Neural progenitor cell (in vitro differentiated cells): ENCODE measurements at regions not wholly inside any gene's neighbourhood (a gene's known extent, or its start where the extent isn't known, plus 50 kb on each side); places are given as distances from the start of the nearest gene placed in this dataset.

Source experiments
- DNase-seq: peaks from one replicate; pipeline ENCODE4 v3.0.0-alpha.2; 2016; ENCODE audit warnings: low spot score
- H2AFZ ChIP-seq: fragments of 200-600 bp; sonication (generic); replicated peaks from 2 replicates; pipeline ENCODE4 v1.6.1; 2016; ENCODE audit warnings: antibody characterized with exemption
- H3F3A ChIP-seq: fragments of 200-600 bp; sonication (generic); 2 replicates; pipeline ENCODE4 v1.6.1; 2016; ENCODE audit warnings: antibody characterized with exemption, low read depth
- H3K27ac ChIP-seq: fragments of 200-600 bp; sonication (generic); 2 replicates; pipeline ENCODE4 v1.5.1; 2016; ENCODE audit warnings: mild to moderate bottlenecking
- H3K27me3 ChIP-seq: fragments of 200-600 bp; sonication (generic); 2 replicates; pipeline ENCODE4 v1.6.1; 2016; ENCODE audit warnings: mild to moderate bottlenecking, moderate library complexity
- H3K36me3 ChIP-seq: fragments of 200-600 bp; sonication (generic); 2 replicates; pipeline ENCODE4 v1.5.1; 2016
- H3K4me1 ChIP-seq: fragments of 200-600 bp; sonication (generic); 2 replicates; pipeline ENCODE4 v1.6.1; 2016; ENCODE audit warnings: mixed run types
- H3K4me2 ChIP-seq: fragments of 200-600 bp; sonication (generic); 2 replicates; pipeline ENCODE4 v1.6.1; 2016
- H3K4me3 ChIP-seq: fragments of 200-600 bp; sonication (generic); 2 replicates; pipeline ENCODE4 v1.5.1; 2016
- H3K79me2 ChIP-seq: fragments of 200-600 bp; sonication (generic); 2 replicates; pipeline ENCODE4 v1.6.1; 2016; ENCODE audit warnings: low read depth
- H3K9ac ChIP-seq: fragments of 200-600 bp; sonication (generic); 2 replicates; pipeline ENCODE4 v1.6.1; 2016
- H3K9me3 ChIP-seq: fragments of 200-600 bp; sonication (generic); 2 replicates; pipeline ENCODE4 v1.5.1; 2016; ENCODE audit warnings: low read depth
- H4K20me1 ChIP-seq: fragments of 200-600 bp; sonication (generic); 2 replicates; pipeline ENCODE4 v1.6.1; 2016; ENCODE audit warnings: low read depth
- H3K27ac Mint-ChIP-seq: 3 replicates; pipeline ENCODE4 v1.8.0; 2021; ENCODE audit warnings: mixed read lengths
- H3K27me3 Mint-ChIP-seq: 2 replicates; pipeline ENCODE4 v1.8.0; 2022; ENCODE audit warnings: low read depth, mild to moderate bottlenecking, inconsistent platforms, moderate library complexity, mixed read lengths; ENCODE audit not compliant: insufficient read depth
- H3K36me3 Mint-ChIP-seq: 3 replicates; pipeline ENCODE4 v1.8.0; 2021; ENCODE audit warnings: mixed read lengths
- H3K4me1 Mint-ChIP-seq: 3 replicates; pipeline ENCODE4 v1.8.0; 2021; ENCODE audit warnings: mixed read lengths
- H3K4me3 Mint-ChIP-seq: 3 replicates; pipeline ENCODE4 v1.8.0; 2021; ENCODE audit warnings: mild to moderate bottlenecking, moderate library complexity, mixed read lengths
- H3K9me3 Mint-ChIP-seq: 3 replicates; pipeline ENCODE4 v1.8.0; 2020; ENCODE audit warnings: mixed read lengths
- CTCF ChIP-seq: fragments of 200-600 bp; sonication (generic); IDR thresholded peaks from 2 replicates; pipeline ENCODE4 v1.5.1; 2017; ENCODE audit warnings: antibody characterized with exemption, mild to moderate bottlenecking
- EZH2 ChIP-seq: fragments of 200-600 bp; sonication (generic); IDR thresholded peaks from 2 replicates; pipeline ENCODE4 v1.6.1; 2017; ENCODE audit warnings: antibody characterized with exemption, mild to moderate bottlenecking, moderate library complexity
- EZH2phosphoT487 ChIP-seq: fragments of 200-600 bp; sonication (generic); IDR thresholded peaks from 2 replicates; pipeline ENCODE4 v1.6.1; 2017; ENCODE audit warnings: antibody characterized with exemption

GRCh38 chr2:106294182-106294581 is 100.1 kb upstream of the UXS1 start:
- Mint-ChIP-seq H3K27ac (no peak overlapping the region), H3K9me3 (peaks cover 3% of the 10 kb centered on the region), H3K27me3 (peaks cover 14% of the 10 kb centered on the region), H3K4me1 (peaks cover 5% of the 10 kb centered on the region), H3K4me3 (no peak overlapping the region), H3K36me3 (peaks cover 3% of the 10 kb centered on the region)
- H3K4me2 ChIP-seq = no peak overlapping the region
- no peaks in the 10 kb centered on the region for H3K27me3 ChIP-seq
- DNase-seq = no peak
- no peak overlapping the region for H2AFZ ChIP-seq
- no peak for TF ChIP-seq CTCF
- TF ChIP-seq EZH2 = no peak
- no peak for TF ChIP-seq EZH2phosphoT487
- H4K20me1 ChIP-seq = no peaks in the 10 kb centered on the region
- H3K27ac ChIP-seq = no peak overlapping the region
- H3K9ac ChIP-seq = no peak overlapping the region
- no peaks in the 10 kb centered on the region for H3K9me3 ChIP-seq
- H3K79me2 ChIP-seq = no peaks in the 10 kb centered on the region
- H3F3A ChIP-seq = no peaks in the 10 kb centered on the region
- H3K36me3 ChIP-seq = no peaks in the 10 kb centered on the region
- peaks cover 6% of the 10 kb centered on the region for H3K4me1 ChIP-seq
- H3K4me3 ChIP-seq = no peak overlapping the region

- H3K4me3 Mint-ChIP-seq = no peak overlapping the region
- no peak for TF ChIP-seq EZH2phosphoT487
- TF ChIP-seq EZH2 = no peak
- TF ChIP-seq CTCF = no peak
- peaks cover 5% of the 10 kb centered on the region for H3K4me1 Mint-ChIP-seq
These were observed 99.2 kb upstream of the UXS1 start for GRCh38 chr2:106293271-106293783.

GRCh38 chr2:106292627-106293026 is 98.5 kb upstream of the UXS1 start:
- Mint-ChIP-seq H3K4me1 (peaks cover 5% of the 10 kb centered on the region), H3K27ac (no peak overlapping the region), H3K9me3 (peaks cover 3% of the 10 kb centered on the region), H3K4me3 (no peak overlapping the region), H3K36me3 (no peaks in the 10 kb centered on the region), H3K27me3 (peaks cover 13% of the 10 kb centered on the region)
- Histone ChIP-seq H3K79me2 (no peaks in the 10 kb centered on the region), H3K4me1 (peaks cover 6% of the 10 kb centered on the region), H3K4me3 (no peak overlapping the region), H3K36me3 (no peaks in the 10 kb centered on the region), H3F3A (no peaks in the 10 kb centered on the region), H3K9me3 (no peaks in the 10 kb centered on the region), H3K27ac (no peak overlapping the region), H3K27me3 (no peaks in the 10 kb centered on the region), H3K4me2 (no peak overlapping the region), H4K20me1 (no peaks in the 10 kb centered on the region), H2AFZ (no peak overlapping the region), H3K9ac (no peak overlapping the region)
- TF ChIP-seq EZH2 (no peak), EZH2phosphoT487 (no peak), CTCF (no peak)
- no peak for DNase-seq

More at GRCh38 chr2:106293271-106293783, 99.2 kb upstream of the UXS1 start:
- Mint-ChIP-seq H3K27ac (peak overlapping the region; percentile 25), H3K9me3 (peaks cover 6% of the 10 kb centered on the region), H3K36me3 (peaks cover 3% of the 10 kb centered on the region), H3K27me3 (peaks cover 16% of the 10 kb centered on the region)
- no peak overlapping the region for H3K9ac ChIP-seq
- DNase-seq = no peak
- no peaks in the 10 kb centered on the region for H3K27me3 ChIP-seq
- no peaks in the 10 kb centered on the region for H3K79me2 ChIP-seq
- no peaks in the 10 kb centered on the region for H3F3A ChIP-seq
- H3K36me3 ChIP-seq = no peaks in the 10 kb centered on the region
- H3K4me2 ChIP-seq = no peak overlapping the region
- H3K4me3 ChIP-seq = no peak overlapping the region
- no peak overlapping the region for H3K27ac ChIP-seq
- H2AFZ ChIP-seq = no peak overlapping the region
- peaks cover 6% of the 10 kb centered on the region for H3K4me1 ChIP-seq
- H4K20me1 ChIP-seq = no peaks in the 10 kb centered on the region
- H3K9me3 ChIP-seq = no peaks in the 10 kb centered on the region
